ENCODE measurements at regions not wholly inside any gene's neighbourhood (a gene's known extent, or its start where the extent isn't known, plus 50 kb on each side); places are given as distances from the start of the nearest gene placed in this dataset.

- TF ChIP-seq CTCF (IDR thresholded peaks at IDR 0.05; ENCODE audit: low read length) (no peak), EZH2 (optimal IDR thresholded peaks at IDR 0.05; ENCODE audit: low read depth, low read length) (no peak)
These were observed 104.6 kb downstream of the EOMES start for GRCh38 chr3:27617552-27617951.

All from MM.1S (cell line).